Body of pancreas (tissue), 4 donors: ENCODE measurements at regions not wholly inside any gene's neighbourhood (a gene's known extent, or its start where the extent isn't known, plus 50 kb on each side); places are given as distances from the start of the nearest gene placed in this dataset.

Experiments
- ATAC-seq: fragments of 150-250 bp; one replicate; pipeline ENCODE4 v1.9.1; 2016
- DNase-seq, 4 donors: peaks; one replicate each; pipeline ENCODE4 v3.0.0-alpha.2; 2019
- H3K27ac ChIP-seq, 4 donors: fragments of 200-600 bp; sonication (generic); 1 replicate in 3 of 4; 2 replicates in 1 of 4; pipeline versions ENCODE4 v1.5.1 to v1.6.1; 2016 to 2019; ENCODE audit warnings: mild to moderate bottlenecking in 1 of 4, mixed read lengths in 1 of 4, moderate library complexity in 1 of 4
- H3K27me3 ChIP-seq, 2 donors: fragments of 200-600 bp; sonication (generic); one replicate each; pipeline ENCODE4 v1.6.0; 2016; ENCODE audit warnings: mild to moderate bottlenecking in 1 of 2
- H3K36me3 ChIP-seq, 2 donors: fragments of 200-600 bp; sonication (generic); replicated peaks in 1 of 2; 2 replicates each; pipeline ENCODE4 v1.5.1; 2016; ENCODE audit warnings: low read depth in 2 of 2; ENCODE audit not compliant: insufficient read depth in 1 of 2
- H3K4me1 ChIP-seq: fragments of 200-600 bp; sonication (generic); one replicate; pipeline ENCODE4 v1.6.0; 2016
- H3K4me3 ChIP-seq, 2 donors: fragments of 200-600 bp; sonication (generic); 1 replicate in 1 of 2; 2 replicates in 1 of 2; pipeline ENCODE4 v1.5.1; 2016 to 2019
- H3K9me3 ChIP-seq, 3 donors: fragments of 200-600 bp; sonication (generic); 1 replicate in 2 of 3; 2 replicates in 1 of 3; pipeline ENCODE4 v1.5.1; 2016
- CTCF ChIP-seq, 7 experiments: fragments of 450-650 bp in 4 of 7; fragments of 200-600 bp in 3 of 7; sonication (generic) in 3 of 7; IDR thresholded peaks; one replicate each; pipeline ENCODE4 v1.5.1; 2016 to 2019; ENCODE audit warnings: antibody characterized with exemption in 7 of 7
- POLR2A ChIP-seq, 3 donors: fragments of 450-650 bp; IDR thresholded peaks; one replicate each; pipeline ENCODE4 v1.6.1; 2016; ENCODE audit warnings: antibody characterized with exemption in 3 of 3, mild to moderate bottlenecking in 2 of 3
- WGBS, 2 donors: methylation state at CpG; one replicate each; pipeline ENCODE4 v1.1.5; 2017; 5-methylcytosine and 5-hydroxymethylcytosine counted together
- intact Hi-C: fragments of 100-400 bp; cut with DNase I; formaldehyde crosslinking; loops from one replicate; pipeline ENCODE4 v1.15.1; 2023

GRCh38 chr7:93651603-93652159 lies 77.2 kb upstream of the CALCR start:
- 35 to 48% methylated on average over 1 of the region's 1 CpG for WGBS, 2 donors
- no peaks in the 10 kb centered on the region for H3K9me3 ChIP-seq
- intact Hi-C loops = no loop called here
- H3K4me1 ChIP-seq = no peaks in the 10 kb centered on the region
- no peak for DNase-seq
- H3K36me3 ChIP-seq = no peaks in the 10 kb centered on the region
- no peak for TF ChIP-seq CTCF (IDR thresholded peaks at IDR 0.05)
- TF ChIP-seq POLR2A (IDR thresholded peaks at IDR 0.05) = no peak
- no peaks in the 10 kb centered on the region for H3K27me3 ChIP-seq
- H3K27ac ChIP-seq = no peak overlapping the region
- ATAC-seq = no peak
- no peak overlapping the region for H3K4me3 ChIP-seq

- Histone ChIP-seq H3K4me1 (no peaks in the 10 kb centered on the region), H3K27ac (no peak overlapping the region), H3K9me3 (no peaks in the 10 kb centered on the region), H3K27me3 (no peaks in the 10 kb centered on the region), H3K36me3 (no peaks in the 10 kb centered on the region), H3K4me3 (no peak overlapping the region)
- intact Hi-C loops = no loop called here
- 94 to 100% methylated on average over 1 of the region's 1 CpG for WGBS, 2 donors
- ATAC-seq (no peak), DNase-seq (no peak)
- TF ChIP-seq CTCF (IDR thresholded peaks at IDR 0.05) (no peak), POLR2A (IDR thresholded peaks at IDR 0.05) (no peak)
Observed at GRCh38 chr7:93646538-93646937, 72.0 kb upstream of the CALCR start.

GRCh38 chr7:93636276-93636675 lies 61.8 kb upstream of the CALCR start:
- Histone ChIP-seq H3K27me3 (no peaks in the 10 kb centered on the region), H3K9me3 (no peaks in the 10 kb centered on the region), H3K4me3 (no peak overlapping the region), H3K4me1 (no peaks in the 10 kb centered on the region), H3K36me3 (no peaks in the 10 kb centered on the region), H3K27ac (no peak overlapping the region)
- TF ChIP-seq CTCF (IDR thresholded peaks at IDR 0.05) (no peak), POLR2A (IDR thresholded peaks at IDR 0.05) (no peak)
- intact Hi-C loops = no loop called here
- ATAC-seq (no peak), DNase-seq (no peak)

GRCh38 chr7:93632371-93632770 lies 57.8 kb upstream of the CALCR start:
- intact Hi-C loops = no loop called here
- no peaks in the 10 kb centered on the region for H3K27me3 ChIP-seq
- H3K4me1 ChIP-seq = no peaks in the 10 kb centered on the region
- ATAC-seq = no peak
- no peak overlapping the region for H3K4me3 ChIP-seq
- 71 to 77% methylated on average over 1 of the region's 1 CpG for WGBS, 2 donors
- no peak for DNase-seq
- no peak for TF ChIP-seq POLR2A (IDR thresholded peaks at IDR 0.05)
- H3K9me3 ChIP-seq = no peaks in the 10 kb centered on the region
- H3K27ac ChIP-seq = no peak overlapping the region
- H3K36me3 ChIP-seq = no peaks in the 10 kb centered on the region

- intact Hi-C loops = no loop called here
- ATAC-seq = no peak
Observed at GRCh38 chr7:93629291-93629801, 54.8 kb upstream of the CALCR start.

More at GRCh38 chr7:93629291-93629801, 54.8 kb upstream of the CALCR start:
- WGBS, 2 donors = 8 to 10% methylated on average over 2 of the region's 2 CpGs
- Histone ChIP-seq H3K27me3 (no peaks in the 10 kb centered on the region), H3K27ac (no peak overlapping the region), H3K36me3 (no peaks in the 10 kb centered on the region), H3K4me3 (no peak overlapping the region), H3K9me3 (peaks cover 0 to 4% (median 0%) of the 10 kb centered on the region in 3 donors), H3K4me1 (no peaks in the 10 kb centered on the region)
- TF ChIP-seq POLR2A (IDR thresholded peaks at IDR 0.05) (no peak), CTCF (IDR thresholded peaks at IDR 0.05) (no peak)
- DNase-seq = no peak
